Trophoblast cell (in vitro differentiated cells and primary cell): ENCODE measurements at regions not wholly inside any gene's neighbourhood (a gene's known extent, or its start where the extent isn't known, plus 50 kb on each side); places are given as distances from the start of the nearest gene placed in this dataset.

Experiments
- DNase-seq, 2 donors: peaks; one replicate each; pipeline ENCODE4 v3.0.0-alpha.2; 2016
- H2AFZ ChIP-seq: 2 replicates; pipeline ENCODE4 v1.6.1; 2013; ENCODE audit warnings: low read length, moderate library complexity, mild to moderate bottlenecking; ENCODE audit not compliant: insufficient read depth, poor library complexity
- H2AK5ac ChIP-seq: 2 replicates; pipeline ENCODE4 v1.6.1; 2013; ENCODE audit warnings: mild to moderate bottlenecking, low read length
- H2BK120ac ChIP-seq: 2 replicates; pipeline ENCODE4 v1.6.1; 2013; ENCODE audit warnings: low read length, mild to moderate bottlenecking, moderate library complexity; ENCODE audit not compliant: insufficient read depth, poor library complexity
- H2BK12ac ChIP-seq: 2 replicates; pipeline ENCODE4 v1.6.1; 2013; ENCODE audit warnings: mild to moderate bottlenecking, low read length, moderate library complexity
- H2BK5ac ChIP-seq: 2 replicates; pipeline ENCODE4 v1.6.1; 2013; ENCODE audit warnings: low read length, low read depth, moderate library complexity, mild to moderate bottlenecking; ENCODE audit not compliant: poor library complexity
- H3K14ac ChIP-seq: 2 replicates; pipeline ENCODE4 v1.6.1; 2013; ENCODE audit warnings: mild to moderate bottlenecking, low read length
- H3K18ac ChIP-seq: 2 replicates; pipeline ENCODE4 v1.6.1; 2013; ENCODE audit warnings: mild to moderate bottlenecking, low read length
- H3K23ac ChIP-seq: 2 replicates; pipeline ENCODE4 v1.6.1; 2013; ENCODE audit warnings: low read length
- H3K27ac ChIP-seq: 2 replicates; pipeline ENCODE4 v1.5.1; 2013; ENCODE audit warnings: low read depth, mild to moderate bottlenecking, inconsistent platforms, low read length, moderate library complexity
- H3K27me3 ChIP-seq: 2 replicates; pipeline ENCODE4 v1.6.1; 2013; ENCODE audit warnings: inconsistent platforms, mild to moderate bottlenecking, low read length, moderate library complexity; ENCODE audit not compliant: insufficient read depth
- H3K36me3 ChIP-seq, 2 experiments: 1 replicate in 1 of 2; 2 replicates in 1 of 2; pipeline ENCODE4 v1.6.1; 2013; ENCODE audit warnings: low read length in 2 of 2, mild to moderate bottlenecking in 2 of 2, moderate library complexity in 1 of 2; ENCODE audit not compliant: insufficient read depth in 2 of 2, control insufficient read depth in 1 of 2
- H3K4ac ChIP-seq: 2 replicates; pipeline ENCODE4 v1.6.1; 2013; ENCODE audit warnings: low read depth, mild to moderate bottlenecking, low read length, moderate library complexity
- H3K4me1 ChIP-seq, 2 experiments: 1 replicate in 1 of 2; 2 replicates in 1 of 2; pipeline ENCODE4 v1.6.1; 2013; ENCODE audit warnings: low read length in 2 of 2, mild to moderate bottlenecking in 2 of 2, moderate library complexity in 1 of 2; ENCODE audit not compliant: insufficient read depth in 2 of 2, control insufficient read depth in 1 of 2
- H3K4me2 ChIP-seq: 2 replicates; pipeline ENCODE4 v1.6.1; 2013; ENCODE audit warnings: inconsistent platforms, mild to moderate bottlenecking, low read length, moderate library complexity
- H3K4me3 ChIP-seq: 2 replicates; pipeline ENCODE4 v1.5.1; 2013; ENCODE audit warnings: mild to moderate bottlenecking, low read depth, low read length, inconsistent platforms
- H3K79me1 ChIP-seq: one replicate; pipeline ENCODE4 v1.6.1; 2013; ENCODE audit warnings: low read length
- H3K79me2 ChIP-seq: 2 replicates; pipeline ENCODE4 v1.6.1; 2013; ENCODE audit warnings: low read length, mild to moderate bottlenecking; ENCODE audit not compliant: control insufficient read depth, insufficient read depth, poor library complexity
- H3K9ac ChIP-seq: 2 replicates; pipeline ENCODE4 v1.6.1; 2013; ENCODE audit warnings: mild to moderate bottlenecking, low read length
- H3K9me3 ChIP-seq: 2 replicates; pipeline ENCODE4 v1.6.1; 2013; ENCODE audit warnings: low read depth, mild to moderate bottlenecking, control low read depth, inconsistent platforms, low read length; ENCODE audit not compliant: insufficient read depth
- H4K12ac ChIP-seq: 2 replicates; pipeline ENCODE4 v1.6.1; 2013; ENCODE audit warnings: low read depth, mild to moderate bottlenecking, low read length, moderate library complexity
- H4K8ac ChIP-seq: 2 replicates; pipeline ENCODE4 v1.6.1; 2013; ENCODE audit warnings: low read depth, mild to moderate bottlenecking, low read length, moderate library complexity
- H4K91ac ChIP-seq: one replicate; pipeline ENCODE4 v1.6.1; 2013; ENCODE audit warnings: low read depth, mild to moderate bottlenecking, low read length, moderate library complexity
- WGBS: extraction: QIAGEN DNeasy Blood & Tissue Kit; methylation state at CpG from one replicate; pipeline ENCODE4 v1.1.7; 2013; ENCODE audit warnings: missing lambda C conversion rate; ENCODE audit not compliant: insufficient read length, insufficient coverage; ENCODE audit errors: extremely low coverage; 5-methylcytosine and 5-hydroxymethylcytosine counted together

GRCh38 chr4:111208970-111209369 lies 586.1 kb upstream of the PITX2 start:
- no CpG with 5 or more reads among the region's 6 CpGs for WGBS
- Histone ChIP-seq H3K4me3 (no peak overlapping the region), H2BK120ac (no peak overlapping the region), H2BK5ac (no peak overlapping the region), H3K4ac (no peak overlapping the region), H3K36me3 (no peaks in the 10 kb centered on the region), H3K14ac (no peak overlapping the region), H3K27me3 (no peaks in the 10 kb centered on the region), H4K12ac (no peak overlapping the region), H4K8ac (no peak overlapping the region), H3K4me1 (peaks cover 0 to 4% of the 10 kb centered on the region in 2 experiments), H3K9me3 (no peaks in the 10 kb centered on the region), H3K4me2 (no peak overlapping the region), H3K79me1 (no peaks in the 10 kb centered on the region), H3K79me2 (no peaks in the 10 kb centered on the region), H3K27ac (no peak overlapping the region), H3K18ac (no peak overlapping the region), H3K9ac (no peak overlapping the region), H2AFZ (no peak overlapping the region), H4K91ac (no peak overlapping the region), H2BK12ac (no peak overlapping the region), H2AK5ac (no peak overlapping the region), H3K23ac (no peak overlapping the region)
- peak; percentile 11 to 24 for DNase-seq

- Histone ChIP-seq H2BK120ac (no peak overlapping the region), H4K8ac (no peak overlapping the region), H3K79me1 (no peaks in the 10 kb centered on the region), H3K23ac (no peak overlapping the region), H3K36me3 (no peaks in the 10 kb centered on the region), H4K91ac (no peak overlapping the region), H3K4me2 (no peak overlapping the region), H3K14ac (no peak overlapping the region), H3K4ac (no peak overlapping the region), H2BK12ac (no peak overlapping the region), H3K4me1 (peaks cover 0 to 4% of the 10 kb centered on the region in 2 experiments), H2BK5ac (no peak overlapping the region), H3K9me3 (no peaks in the 10 kb centered on the region), H4K12ac (no peak overlapping the region), H3K79me2 (no peaks in the 10 kb centered on the region), H3K27me3 (no peaks in the 10 kb centered on the region), H3K4me3 (no peak overlapping the region), H3K9ac (no peak overlapping the region), H2AK5ac (no peak overlapping the region), H3K18ac (no peak overlapping the region), H3K27ac (no peak overlapping the region), H2AFZ (no peak overlapping the region)
- no CpG with 5 or more reads among the region's 2 CpGs for WGBS
- no peak for DNase-seq
Observed at GRCh38 chr4:111209706-111210105, 586.8 kb upstream of the PITX2 start.

GRCh38 chr4:111210595-111210994 lies 587.7 kb upstream of the PITX2 start:
- H3K23ac ChIP-seq, result no peak overlapping the region
- H3K79me1 ChIP-seq, result no peaks in the 10 kb centered on the region
- no peak overlapping the region for H3K18ac ChIP-seq
- no peak overlapping the region for H3K4ac ChIP-seq
- H4K12ac ChIP-seq, result no peak overlapping the region
- H2AFZ ChIP-seq, result no peak overlapping the region
- no peaks in the 10 kb centered on the region for H3K36me3 ChIP-seq
- H3K9ac ChIP-seq, result no peak overlapping the region
- H2BK5ac ChIP-seq, result no peak overlapping the region
- no peak overlapping the region for H2AK5ac ChIP-seq
- H2BK120ac ChIP-seq, result no peak overlapping the region
- H3K27me3 ChIP-seq, result no peaks in the 10 kb centered on the region
- H3K4me3 ChIP-seq, result no peak overlapping the region
- H4K91ac ChIP-seq, result no peak overlapping the region
- WGBS, result no CpG with 5 or more reads among the region's 7 CpGs
- H4K8ac ChIP-seq, result no peak overlapping the region
- DNase-seq, result no peak
- H3K4me1 ChIP-seq, result peaks cover 0 to 4% of the 10 kb centered on the region in 2 experiments
- H3K14ac ChIP-seq, result no peak overlapping the region
- no peaks in the 10 kb centered on the region for H3K9me3 ChIP-seq
- H3K79me2 ChIP-seq, result no peaks in the 10 kb centered on the region
- no peak overlapping the region for H3K27ac ChIP-seq
- H2BK12ac ChIP-seq, result no peak overlapping the region
- H3K4me2 ChIP-seq, result no peak overlapping the region

GRCh38 chr4:111213531-111213930 lies 590.7 kb upstream of the PITX2 start:
- H3K23ac ChIP-seq, result no peak overlapping the region
- no CpG with 5 or more reads among the region's 4 CpGs for WGBS
- no peak overlapping the region for H3K27ac ChIP-seq
- H4K8ac ChIP-seq, result no peak overlapping the region
- no peak overlapping the region for H2BK120ac ChIP-seq
- H2BK5ac ChIP-seq, result no peak overlapping the region
- no peak overlapping the region for H3K4me2 ChIP-seq
- H4K12ac ChIP-seq, result no peak overlapping the region
- no peak overlapping the region for H3K4ac ChIP-seq
- H3K9me3 ChIP-seq, result no peaks in the 10 kb centered on the region
- no peak overlapping the region for H2AK5ac ChIP-seq
- peak in 1 of 2 donors; percentile 26 for DNase-seq
- H3K36me3 ChIP-seq, result no peaks in the 10 kb centered on the region
- H3K4me1 ChIP-seq, result peaks cover 0 to 4% of the 10 kb centered on the region in 2 experiments
- no peaks in the 10 kb centered on the region for H3K79me2 ChIP-seq
- no peak overlapping the region for H2AFZ ChIP-seq
- H3K9ac ChIP-seq, result no peak overlapping the region
- no peak overlapping the region for H3K18ac ChIP-seq
- no peaks in the 10 kb centered on the region for H3K79me1 ChIP-seq
- no peaks in the 10 kb centered on the region for H3K27me3 ChIP-seq
- H4K91ac ChIP-seq, result no peak overlapping the region
- no peak overlapping the region for H3K14ac ChIP-seq
- H2BK12ac ChIP-seq, result no peak overlapping the region
- H3K4me3 ChIP-seq, result no peak overlapping the region
